ENCODE measurements at regions not wholly inside any gene's neighbourhood (a gene's known extent, or its start where the extent isn't known, plus 50 kb on each side); places are given as distances from the start of the nearest gene placed in this dataset.
"Not testable (repeated sequence)": the region's sequence is repeated elsewhere in the genome, so short reads cannot be mapped to it uniquely, and the experiment has no call there.

DNA sequence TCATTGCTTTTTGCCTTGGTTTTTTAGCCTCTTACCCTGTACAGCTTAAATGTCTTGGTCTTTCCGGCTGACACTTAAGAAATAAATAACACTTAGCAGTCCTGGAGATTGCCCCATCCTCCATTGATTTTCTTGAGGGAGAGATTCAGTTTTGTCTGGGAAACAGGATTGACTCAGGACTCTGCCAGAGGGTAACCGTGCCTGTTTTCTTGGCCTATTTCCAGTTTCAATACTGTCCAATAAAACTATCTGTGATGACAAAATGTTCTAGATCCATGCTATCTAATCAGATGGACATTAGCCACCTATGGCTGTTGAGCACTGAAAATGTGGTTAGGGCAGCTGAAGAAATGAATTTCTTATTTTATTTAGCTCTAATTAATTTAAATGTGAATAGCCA, 216.1 kb downstream of the DUSP10 start:
- no peak for DNase-seq (ENCODE audit: low read depth, low spot score)

DNA sequence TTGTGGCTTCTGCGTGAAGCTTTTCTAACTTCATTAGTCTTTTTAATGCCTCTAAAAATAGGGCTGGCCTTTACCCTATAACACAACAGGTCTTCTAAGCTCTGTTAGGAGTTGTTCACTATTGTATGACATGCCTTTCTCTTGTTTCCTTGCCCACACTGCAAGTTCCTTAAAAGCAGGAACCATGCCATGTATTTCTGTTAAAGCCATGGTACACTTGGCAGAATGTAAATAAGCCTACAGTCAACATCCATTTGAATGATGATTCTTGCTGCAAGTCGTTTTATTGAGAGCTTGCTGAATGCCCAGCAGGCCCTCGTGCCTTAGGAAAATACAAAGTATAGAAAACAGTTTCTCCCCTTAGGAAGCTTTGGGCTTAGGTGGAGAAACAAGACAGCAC, 214.6 kb downstream of the DUSP10 start:
- DNase-seq (ENCODE audit: low read depth, low spot score), result no peak

DNA sequence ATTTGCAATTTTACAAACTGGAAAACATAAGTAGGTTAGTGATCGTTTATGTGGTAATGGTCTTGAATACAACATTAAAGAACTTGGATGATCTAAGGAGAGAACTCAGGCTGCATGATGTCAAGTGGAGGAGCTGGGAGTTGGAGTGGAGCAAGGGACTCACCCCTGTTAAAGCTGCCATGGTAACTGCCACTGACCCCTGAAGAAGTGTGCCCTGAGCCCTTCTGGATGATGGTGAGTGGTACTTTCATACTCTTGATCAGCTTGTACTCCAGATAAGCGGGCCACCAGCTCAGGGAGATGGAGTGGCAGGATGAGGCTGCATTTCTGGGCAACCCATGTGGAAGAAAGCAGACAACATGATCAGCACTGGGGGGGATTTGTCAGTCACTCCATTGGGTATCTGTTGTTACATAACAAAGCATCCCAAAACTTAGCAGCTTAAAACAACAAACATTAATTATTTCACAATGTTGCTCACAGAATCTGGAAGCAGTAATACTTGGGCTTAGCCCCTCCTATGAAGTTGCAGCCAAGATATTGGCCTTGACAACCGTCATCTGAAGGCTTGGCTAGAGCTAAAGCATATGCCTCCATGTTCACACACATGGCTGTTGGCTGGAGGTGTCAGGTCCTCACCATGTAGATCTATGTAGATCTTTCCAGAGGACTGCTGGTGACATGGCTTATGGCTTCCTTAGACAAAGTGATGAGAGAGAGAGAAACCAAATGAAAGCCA, 213.8 kb downstream of the DUSP10 start:
- no peak for DNase-seq (ENCODE audit: low read depth, low spot score)

DNA sequence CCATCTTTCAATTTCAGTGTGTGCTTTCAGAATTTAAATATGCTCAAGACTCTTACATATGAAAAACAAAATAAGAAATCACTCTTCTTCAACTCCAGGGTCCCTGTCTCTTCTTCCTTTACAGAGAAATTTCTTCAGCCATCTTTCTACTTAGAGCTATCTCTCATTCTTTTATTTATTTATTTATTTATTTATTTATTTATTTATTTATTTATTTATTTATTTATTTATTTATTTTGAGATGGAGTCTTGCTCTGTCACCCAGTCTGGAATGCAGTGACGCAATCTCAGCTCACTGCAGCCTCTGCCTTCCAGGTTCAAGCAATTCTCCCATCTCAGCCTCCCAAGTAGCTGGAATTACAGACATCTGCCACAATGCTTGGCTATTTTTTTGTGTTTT, 211.7 kb downstream of the DUSP10 start:
- DNase-seq (ENCODE audit: low read depth, low spot score), result not testable (repeated sequence)

DNA sequence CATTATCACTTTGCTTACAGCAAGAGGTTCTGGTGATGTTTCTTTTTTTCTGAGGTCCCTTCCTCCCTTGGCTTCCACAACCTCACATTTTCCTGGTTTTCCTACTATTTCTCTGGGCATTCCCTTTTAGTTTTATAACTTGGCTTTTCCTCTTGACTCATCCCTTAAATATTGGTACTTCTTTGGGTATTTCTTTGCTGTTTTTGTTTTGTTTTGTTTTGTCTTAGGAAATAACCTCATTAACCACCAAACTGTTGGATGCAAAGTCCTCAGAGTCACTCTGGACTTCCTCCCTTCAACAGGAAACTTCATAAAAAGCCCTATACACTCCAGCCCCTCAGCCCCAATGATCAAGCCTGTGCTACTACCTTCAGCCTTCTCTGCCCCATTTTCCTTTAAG, 211.1 kb downstream of the DUSP10 start:
- no peak for DNase-seq (ENCODE audit: low read depth, low spot score)

DNA sequence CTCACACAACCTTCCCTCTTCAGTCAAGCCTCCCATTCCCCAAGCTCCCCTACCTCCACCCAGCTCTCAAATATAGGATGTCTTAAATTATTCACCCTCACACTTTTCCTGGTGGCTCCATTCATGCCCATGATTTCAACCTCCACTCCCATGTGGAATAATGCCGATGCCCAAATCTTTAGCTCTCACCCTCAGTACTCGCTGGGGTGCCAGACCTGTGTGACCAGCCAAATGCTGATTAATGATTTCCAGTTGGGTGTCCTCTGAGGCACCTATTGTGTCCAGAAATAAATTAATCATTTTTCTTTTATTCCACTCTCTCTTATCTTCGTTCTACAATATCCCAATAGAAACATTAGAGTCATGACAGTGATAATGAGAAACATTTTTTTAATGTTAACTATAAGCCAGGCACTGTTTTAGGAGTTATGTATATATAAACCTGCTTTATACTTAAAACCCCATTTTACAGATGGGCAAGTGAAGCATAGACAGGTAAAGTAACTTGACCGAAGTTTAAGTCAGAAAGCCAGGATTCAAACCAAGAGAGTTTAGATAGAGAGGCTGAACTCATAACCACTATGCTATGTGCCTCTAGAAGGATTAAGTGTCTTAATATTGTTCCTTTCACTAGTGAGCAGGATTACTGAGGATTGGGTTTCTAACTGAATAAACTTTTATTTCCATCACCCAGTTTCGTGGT, 209.7 kb downstream of the DUSP10 start:
- no peak for DNase-seq (ENCODE audit: low read depth, low spot score)

DNA sequence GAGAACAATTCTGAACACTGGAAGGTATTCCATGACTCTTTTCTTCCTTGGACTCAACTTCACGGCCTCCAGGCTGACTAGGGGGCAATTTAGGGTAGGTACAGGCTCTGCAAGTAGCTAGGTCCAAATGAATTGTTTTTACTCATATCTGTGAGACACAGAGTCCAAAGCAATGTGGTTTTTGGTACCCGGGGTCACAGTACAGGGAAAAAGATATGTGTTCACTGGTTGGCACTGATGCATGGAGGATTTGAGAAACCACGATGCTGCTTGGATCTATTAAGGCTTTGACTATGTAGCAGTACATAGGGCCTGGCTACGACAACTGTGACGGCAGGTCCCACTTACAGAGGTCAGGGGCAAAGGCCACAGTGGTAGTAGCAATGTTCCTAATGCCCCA, 200.6 kb downstream of the DUSP10 start:
- DNase-seq (ENCODE audit: low read depth, low spot score), result no peak

DNA sequence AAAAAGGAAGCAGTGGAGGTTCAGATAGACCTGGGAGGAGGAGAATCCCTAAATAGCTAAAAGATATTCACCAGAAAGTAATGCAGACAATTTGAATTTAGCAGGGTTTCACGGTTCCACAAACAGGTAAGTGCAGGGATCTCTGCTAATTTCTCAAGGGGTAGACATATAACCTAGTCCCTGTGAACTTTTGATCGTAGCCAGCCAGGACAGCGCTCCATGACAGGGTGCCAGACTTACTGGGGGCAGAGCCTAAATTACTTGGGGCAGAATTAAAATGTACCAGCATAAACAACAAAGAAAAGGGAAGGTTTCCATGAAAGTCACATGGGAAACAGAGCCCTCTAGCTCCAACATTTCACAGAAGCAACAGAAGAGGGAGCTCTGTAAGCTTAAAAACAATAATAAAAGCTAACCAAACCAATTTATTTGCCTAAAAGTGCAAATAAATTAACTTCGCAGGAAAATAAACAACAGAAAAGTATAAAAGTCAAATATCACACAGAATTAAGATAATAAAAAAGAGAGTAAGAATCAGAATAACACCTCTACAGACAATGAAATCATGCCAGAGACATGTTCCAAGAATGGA, 198.3 kb downstream of the DUSP10 start:
- DNase-seq (ENCODE audit: low read depth, low spot score), result no peak

DNA sequence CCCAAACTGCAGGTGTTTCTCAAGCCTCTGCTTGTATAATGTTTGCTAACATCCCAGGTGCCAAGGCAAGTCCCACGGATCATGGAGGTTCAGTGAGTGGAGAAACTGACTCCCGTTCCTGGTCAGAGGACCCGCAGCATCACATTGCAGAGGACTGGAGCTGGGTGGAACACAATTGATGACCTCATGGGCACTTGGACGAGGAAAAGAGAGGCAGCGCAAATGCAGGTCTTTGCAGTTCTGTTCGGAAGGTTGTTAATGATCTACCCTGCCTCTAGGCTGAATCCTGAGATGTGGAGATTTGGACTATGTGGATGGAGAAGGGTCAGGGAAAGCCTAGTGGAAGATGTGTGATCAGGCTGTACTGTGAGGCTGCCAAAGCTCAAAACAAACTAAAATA, 192.9 kb downstream of the DUSP10 start:
- DNase-seq (ENCODE audit: low read depth, low spot score), result no peak

DNA sequence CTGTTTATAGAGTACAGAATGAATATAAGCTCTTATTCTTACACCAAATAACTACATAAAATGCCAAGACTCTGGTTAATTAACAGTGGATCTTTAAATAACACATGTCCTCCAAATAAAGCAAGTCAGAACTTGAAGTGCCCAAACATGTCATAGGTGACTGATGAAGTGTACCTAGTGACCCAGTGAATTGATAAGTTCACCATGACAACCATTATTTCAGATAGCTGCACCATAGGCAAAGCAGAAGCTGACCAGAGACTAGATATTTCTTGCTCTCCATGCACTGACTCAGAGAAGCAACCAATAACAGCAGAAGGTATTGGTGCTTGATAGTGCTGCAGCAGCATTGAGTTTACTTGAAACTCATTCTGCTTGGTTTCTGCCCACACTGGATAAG, 192.1 kb downstream of the DUSP10 start:
- no peak for DNase-seq (ENCODE audit: low read depth, low spot score)

DNA sequence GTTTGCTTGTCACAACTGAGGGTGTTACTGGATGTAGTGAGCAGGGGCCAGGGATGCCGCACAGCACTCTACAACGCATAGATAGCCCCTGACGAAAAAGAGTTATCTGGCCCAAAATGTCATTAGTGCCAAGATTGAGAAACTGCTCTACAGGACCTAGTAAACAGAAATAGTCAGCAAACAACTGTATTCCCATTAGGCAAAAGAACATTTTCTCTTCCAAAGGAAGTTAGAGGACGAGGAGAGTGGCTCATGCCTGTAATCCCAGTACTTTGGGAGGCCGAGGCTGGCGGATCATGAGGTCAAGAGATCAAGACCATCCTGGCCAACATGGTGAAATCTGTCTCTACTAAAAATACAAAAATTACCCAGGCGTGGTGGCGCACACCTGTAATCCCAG, 189.1 kb downstream of the DUSP10 start:
- DNase-seq (ENCODE audit: low read depth, low spot score), result not testable (repeated sequence)

DNA sequence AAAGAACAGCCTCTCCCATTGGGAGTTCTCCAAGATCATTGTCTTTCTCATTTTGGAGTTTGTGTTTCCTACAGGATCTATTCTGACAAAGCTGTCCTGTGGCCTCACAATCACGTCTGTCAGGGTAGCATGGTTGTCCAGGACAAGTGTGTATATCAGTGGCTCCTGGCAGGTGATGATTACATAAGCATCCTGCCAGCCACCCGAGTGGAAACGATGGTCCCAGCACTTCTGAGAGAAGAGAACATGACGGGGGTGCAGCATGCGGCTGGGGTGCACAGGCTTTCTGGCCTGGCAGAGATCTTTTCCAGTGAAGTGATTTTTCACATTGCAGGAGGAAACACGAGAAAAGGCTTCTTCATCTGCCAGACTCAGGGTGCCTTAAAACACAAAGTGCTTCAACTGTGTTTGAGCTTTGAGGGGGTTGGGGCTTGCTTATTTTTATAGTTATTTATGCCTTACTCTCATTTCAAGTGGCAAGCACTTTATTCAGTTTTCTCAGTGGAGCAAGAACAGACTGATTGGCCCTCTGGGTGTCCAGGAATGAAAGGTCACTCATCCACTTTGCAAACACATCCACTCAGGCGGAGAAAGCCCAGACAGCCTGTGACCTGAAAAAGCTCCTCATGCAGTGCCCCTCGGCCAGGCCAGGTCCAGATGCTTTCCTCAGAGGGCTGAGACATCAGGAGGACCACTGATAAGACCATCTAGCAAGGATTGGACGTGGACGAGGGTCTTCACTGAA, 186.0 kb downstream of the DUSP10 start:
- DNase-seq (ENCODE audit: low read depth, low spot score), result no peak

DNA sequence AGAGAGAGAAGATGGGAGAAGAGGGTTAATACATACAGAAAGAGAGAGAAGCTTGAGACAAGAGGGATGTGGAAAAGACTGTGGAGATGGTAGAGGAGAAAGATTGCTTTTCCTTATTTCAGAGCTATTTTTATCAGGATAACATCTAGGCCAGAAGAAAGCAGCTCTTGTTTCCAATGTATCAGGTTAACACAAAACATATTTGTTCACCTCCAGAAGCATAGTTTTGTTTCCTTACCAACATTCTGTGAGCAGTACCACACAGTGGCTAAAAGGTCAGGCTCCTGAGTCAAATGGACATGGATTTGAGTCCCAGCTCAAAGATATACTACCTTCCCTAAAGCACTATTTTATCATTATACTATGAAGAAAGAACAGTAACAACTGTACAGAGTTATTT, 185.5 kb downstream of the DUSP10 start:
- DNase-seq (ENCODE audit: low read depth, low spot score), result no peak

DNA sequence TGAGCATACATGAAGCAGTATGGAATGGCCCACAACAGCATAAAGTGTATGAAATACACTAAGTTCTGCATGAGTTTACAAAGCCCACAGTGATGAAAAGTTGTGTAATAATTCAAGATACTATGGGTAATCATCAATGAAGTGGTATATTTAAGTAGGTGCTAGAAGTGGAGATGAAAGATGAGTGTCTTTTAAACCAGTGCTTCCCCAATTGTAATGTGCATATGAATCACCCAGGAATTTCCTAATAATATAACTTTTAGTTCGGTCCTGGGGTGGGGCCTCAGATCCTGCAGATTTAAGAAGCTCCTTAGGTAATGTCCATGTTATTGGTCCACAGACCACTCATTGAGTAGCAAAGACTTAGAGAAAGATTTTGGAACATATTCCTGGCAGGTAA, 184.9 kb downstream of the DUSP10 start:
- no peak for DNase-seq (ENCODE audit: low read depth, low spot score)

DNA sequence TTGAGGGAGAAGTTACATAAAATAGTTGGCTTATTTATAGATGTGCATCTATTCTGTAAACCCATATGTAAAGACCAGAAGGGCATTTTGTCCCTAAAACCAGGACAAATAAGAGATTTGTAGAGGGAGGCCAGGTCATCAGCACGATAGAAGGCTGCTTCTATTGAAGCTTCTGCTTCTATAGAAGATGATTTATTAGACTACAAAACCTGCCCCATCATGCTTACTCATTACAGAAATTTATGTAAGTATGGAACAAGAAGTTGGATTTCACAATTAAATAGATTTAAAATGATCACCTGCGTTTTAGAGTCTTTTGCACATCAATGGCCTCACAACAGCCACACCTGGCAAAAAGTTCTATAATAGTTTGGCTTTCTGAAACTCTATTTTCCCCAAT, 183.5 kb downstream of the DUSP10 start:
- DNase-seq (ENCODE audit: low read depth, low spot score), result no peak

DNA sequence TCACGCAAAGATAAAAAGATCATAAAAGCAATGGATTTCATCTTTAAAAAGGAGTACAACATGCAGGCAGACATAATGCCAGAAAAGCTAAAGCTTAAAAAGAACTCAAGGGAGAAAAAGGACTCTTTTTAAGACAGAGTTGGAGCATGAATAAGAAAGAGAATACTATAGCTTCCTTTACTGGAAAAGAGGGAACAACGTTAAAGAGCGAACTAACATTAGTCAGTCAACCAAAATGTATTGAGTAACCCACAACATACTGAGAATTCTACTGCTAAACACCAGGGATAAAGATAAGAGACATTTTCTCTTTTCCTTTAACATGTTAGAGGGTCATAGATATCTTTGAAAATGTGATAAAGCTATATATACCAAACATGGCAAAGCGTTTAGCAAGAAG, 182.0 kb downstream of the DUSP10 start:
- DNase-seq (ENCODE audit: low read depth, low spot score), result no peak

DNA sequence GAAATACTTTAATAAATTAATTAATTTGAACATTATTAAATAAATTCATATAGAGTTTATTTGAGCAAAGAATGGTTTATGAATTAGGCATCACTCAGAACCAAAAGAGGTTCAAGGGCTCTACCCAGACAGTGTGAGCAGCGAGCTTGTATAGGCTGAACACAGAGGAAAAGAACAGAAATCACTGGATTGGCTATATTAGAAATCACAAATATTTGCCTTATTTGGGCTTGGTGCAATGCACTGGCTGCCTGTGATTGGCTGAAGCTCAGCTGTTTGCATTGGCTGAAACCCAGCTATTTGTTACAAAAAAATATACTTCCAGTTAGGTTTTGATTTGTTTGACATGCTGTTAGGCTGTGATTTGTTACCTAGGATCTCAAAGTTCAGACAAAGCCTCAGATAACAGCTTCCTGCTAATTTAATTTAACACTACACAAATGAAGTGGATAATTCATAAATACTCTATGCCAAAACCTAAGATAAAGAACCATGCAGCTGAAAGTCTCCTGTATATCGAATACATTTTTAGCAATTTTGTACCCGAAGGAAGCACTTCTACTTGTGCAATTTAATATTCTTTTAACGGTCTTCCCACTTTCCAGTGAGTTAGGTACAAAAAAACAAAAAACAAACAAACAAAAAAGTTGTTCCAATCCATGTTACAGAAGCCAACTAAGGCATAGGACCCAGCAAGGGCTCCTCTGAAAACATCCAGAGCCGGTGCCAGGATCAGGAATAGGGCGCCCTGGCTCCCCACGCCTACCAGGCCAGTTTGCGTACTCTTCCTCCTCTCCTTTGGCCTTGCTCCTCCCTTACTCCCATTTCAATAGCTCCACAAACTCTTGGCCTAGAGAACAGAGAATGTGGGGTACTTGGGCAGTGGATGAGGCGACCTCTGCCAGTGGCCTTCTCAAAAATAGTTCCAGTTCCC, 179.1 kb downstream of the DUSP10 start:
- no peak for DNase-seq (ENCODE audit: low read depth, low spot score)

DNA sequence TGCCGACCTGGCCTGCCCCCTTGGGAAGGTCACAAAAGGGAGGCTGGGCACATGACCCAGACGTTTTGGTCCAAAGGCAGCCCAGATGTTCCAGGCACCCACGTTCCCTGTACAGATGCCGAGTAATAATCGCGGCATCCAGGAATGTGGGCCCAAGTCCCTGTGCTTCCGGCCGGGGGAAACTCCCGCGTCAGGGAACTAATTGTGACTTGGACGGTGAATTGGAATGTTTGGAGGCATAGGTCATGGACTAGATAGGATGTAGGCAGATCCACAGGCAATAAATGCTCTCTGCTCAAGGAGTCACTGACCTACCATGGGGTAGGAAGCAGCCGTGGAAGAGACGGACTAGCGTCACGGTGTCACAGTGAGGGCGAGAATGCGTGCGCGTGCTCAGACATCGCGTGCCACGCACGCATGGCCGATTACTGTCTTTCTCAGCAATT, 178.4 kb downstream of the DUSP10 start:
- DNase-seq (ENCODE audit: low read depth, low spot score), result no peak

DNA sequence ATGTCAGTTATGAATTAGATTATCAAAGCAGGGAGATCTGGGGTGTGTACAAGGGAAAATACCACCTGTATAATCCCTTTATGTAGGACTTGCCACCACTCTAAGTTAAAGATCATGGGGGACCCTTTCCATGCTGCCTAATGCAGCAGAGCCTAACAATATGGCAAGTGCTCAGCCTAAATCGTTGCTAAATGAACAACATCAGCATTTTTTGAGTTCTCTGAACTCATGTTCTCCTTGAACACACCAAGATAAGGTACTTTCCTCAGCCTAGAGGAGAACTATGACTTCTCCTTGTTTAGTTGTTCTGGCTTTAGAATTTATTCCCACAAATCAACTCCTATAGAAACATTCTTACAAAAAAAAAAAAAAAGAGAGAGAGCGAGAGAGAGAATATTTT, 177.0 kb downstream of the DUSP10 start:
- DNase-seq (ENCODE audit: low read depth, low spot score), result no peak

DNA sequence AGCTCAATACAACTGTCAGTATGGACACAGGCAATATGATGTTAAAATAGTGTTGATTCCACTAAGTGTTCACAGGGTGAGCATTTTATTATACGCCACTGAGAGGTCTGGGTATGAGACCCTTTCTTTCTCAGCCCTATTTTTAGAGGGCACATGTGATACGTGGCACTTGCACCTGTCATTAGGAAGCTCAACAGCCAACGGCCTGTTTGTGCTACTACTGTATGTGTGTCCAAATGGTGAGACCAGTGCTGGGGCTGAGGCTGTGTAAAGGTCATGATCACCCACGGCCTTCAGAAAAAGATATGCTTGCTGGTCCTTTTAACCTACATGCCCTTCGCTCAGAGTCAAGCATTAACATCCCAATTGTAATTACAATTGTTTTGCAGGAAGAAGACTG, 176.2 kb downstream of the DUSP10 start:
- no peak for DNase-seq (ENCODE audit: low read depth, low spot score)

DNA sequence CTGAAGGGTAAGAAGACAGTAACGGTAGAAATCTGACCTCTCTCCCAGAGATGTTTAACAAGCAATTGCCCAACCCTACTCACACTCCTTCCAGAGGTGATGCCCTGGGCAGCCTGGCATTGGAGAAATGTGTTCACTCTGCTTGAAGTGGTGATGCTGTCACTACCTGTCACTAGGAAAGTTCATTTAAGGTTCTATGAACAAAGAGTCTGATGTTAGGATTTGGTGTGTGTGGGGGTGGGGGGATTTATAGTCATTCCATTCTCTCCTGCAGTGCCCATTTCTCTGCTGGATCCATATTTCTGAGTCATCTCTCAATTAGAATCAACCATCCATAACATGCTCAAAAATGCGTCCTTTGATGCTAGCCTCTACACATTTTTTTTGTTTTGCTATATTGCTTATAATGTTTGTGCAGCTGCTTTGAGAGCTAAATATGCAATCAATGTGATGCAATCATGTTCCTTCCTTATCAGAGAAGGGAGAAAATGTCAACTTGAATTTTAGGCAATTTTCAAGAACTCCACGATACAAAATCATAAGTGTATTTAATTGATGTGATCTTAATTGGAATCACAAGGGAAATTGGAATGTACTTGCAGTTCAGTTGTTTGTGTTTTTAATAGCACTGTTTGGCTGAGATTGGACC, 173.9 kb downstream of the DUSP10 start:
- no peak for DNase-seq (ENCODE audit: low read depth, low spot score)

Measured in iPS DF 19.7 (cell line).